ENCODE measurements at regions not wholly inside any gene's neighbourhood (a gene's known extent, or its start where the extent isn't known, plus 50 kb on each side); places are given as distances from the start of the nearest gene placed in this dataset.

- POLR2A ChIA-PET: no interaction called here
- no peak for TF ChIP-seq HDGF (IDR thresholded peaks at IDR 0.05; ENCODE audit: borderline replicate concordance)
- no peak for TF ChIP-seq ZNF384 (IDR thresholded peaks at IDR 0.05)
- TF ChIP-seq FOXM1 (IDR thresholded peaks at IDR 0.05; ENCODE audit: borderline replicate concordance): no peak
- no peak for TF ChIP-seq CTBP1 (IDR thresholded peaks at IDR 0.05; ENCODE audit: borderline replicate concordance)
- no peak for TF ChIP-seq NFRKB (IDR thresholded peaks at IDR 0.05)
- no peak for TF ChIP-seq PKNOX1 (IDR thresholded peaks at IDR 0.05)
- TF ChIP-seq ELF4 (IDR thresholded peaks at IDR 0.05): no peak
- no peak for TF ChIP-seq FOXK2 (IDR thresholded peaks at IDR 0.05)
- no peak for TF ChIP-seq SP1 (IDR thresholded peaks at IDR 0.05)
- TF ChIP-seq TARDBP (IDR thresholded peaks at IDR 0.05): no peak
- CTCF ChIA-PET: no interaction called here
- DNase-seq (ENCODE audit: extremely low spot score): no peak
Observed at GRCh38 chr7:46658281-46658680, 737.2 kb upstream of the IGFBP3 start.

- CTCF ChIA-PET: no interaction called here
- DNase-seq (ENCODE audit: extremely low spot score): no peak
- POLR2A ChIA-PET: no interaction called here
- TF ChIP-seq ARNT (IDR thresholded peaks at IDR 0.05) (no peak), PKNOX1 (IDR thresholded peaks at IDR 0.05) (no peak), TARDBP (IDR thresholded peaks at IDR 0.05) (no peak), LEF1 (IDR thresholded peaks at IDR 0.05; ENCODE audit: borderline replicate concordance) (no peak), L3MBTL2 (conservative IDR thresholded peaks at IDR 0.05) (no peak), SP1 (IDR thresholded peaks at IDR 0.05) (no peak), HDGF (IDR thresholded peaks at IDR 0.05; ENCODE audit: borderline replicate concordance) (no peak), BHLHE40 (IDR thresholded peaks at IDR 0.05; ENCODE audit: borderline replicate concordance) (no peak), NFRKB (IDR thresholded peaks at IDR 0.05) (no peak), FOXM1 (IDR thresholded peaks at IDR 0.05; ENCODE audit: borderline replicate concordance) (no peak)
Observed at GRCh38 chr7:46654546-46655443, 733.7 kb upstream of the IGFBP3 start.

DNA sequence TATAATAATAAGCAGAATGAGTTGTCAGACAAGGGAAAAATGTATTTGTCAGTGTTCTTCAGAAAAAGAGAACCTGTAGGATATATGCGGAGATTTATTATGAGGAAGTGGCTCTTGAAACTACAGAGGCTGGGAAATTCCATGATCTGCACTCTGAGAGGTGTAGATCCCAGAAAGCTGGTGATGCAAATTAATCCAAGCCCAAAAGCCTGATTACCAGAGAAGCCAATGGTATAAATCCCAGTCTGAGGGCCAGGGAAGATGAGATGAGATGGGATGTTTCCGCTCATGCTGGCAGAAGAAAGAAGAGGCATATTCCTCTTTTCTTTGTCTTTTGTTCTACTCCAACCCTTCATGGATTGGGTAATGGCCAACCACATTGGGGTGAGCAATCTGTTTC lies 732.8 kb upstream of the IGFBP3 start:
- DNase-seq (ENCODE audit: extremely low spot score): no peak
- POLR2A ChIA-PET: no interaction called here
- CTCF ChIA-PET: no interaction called here
- TF ChIP-seq BHLHE40 (IDR thresholded peaks at IDR 0.05; ENCODE audit: borderline replicate concordance) (no peak), ARNT (IDR thresholded peaks at IDR 0.05) (no peak), TARDBP (IDR thresholded peaks at IDR 0.05) (no peak), ELF4 (IDR thresholded peaks at IDR 0.05) (no peak), HDGF (IDR thresholded peaks at IDR 0.05; ENCODE audit: borderline replicate concordance) (no peak), LEF1 (IDR thresholded peaks at IDR 0.05; ENCODE audit: borderline replicate concordance) (no peak), CTBP1 (IDR thresholded peaks at IDR 0.05; ENCODE audit: borderline replicate concordance) (no peak), FOXA1 (IDR thresholded peaks at IDR 0.05) (no peak), ZNF384 (IDR thresholded peaks at IDR 0.05) (no peak), FOXK2 (IDR thresholded peaks at IDR 0.05) (no peak), PKNOX1 (IDR thresholded peaks at IDR 0.05) (no peak), SP1 (IDR thresholded peaks at IDR 0.05) (no peak), L3MBTL2 (conservative IDR thresholded peaks at IDR 0.05) (no peak), SUZ12 (IDR thresholded peaks at IDR 0.05) (no peak)

DNA sequence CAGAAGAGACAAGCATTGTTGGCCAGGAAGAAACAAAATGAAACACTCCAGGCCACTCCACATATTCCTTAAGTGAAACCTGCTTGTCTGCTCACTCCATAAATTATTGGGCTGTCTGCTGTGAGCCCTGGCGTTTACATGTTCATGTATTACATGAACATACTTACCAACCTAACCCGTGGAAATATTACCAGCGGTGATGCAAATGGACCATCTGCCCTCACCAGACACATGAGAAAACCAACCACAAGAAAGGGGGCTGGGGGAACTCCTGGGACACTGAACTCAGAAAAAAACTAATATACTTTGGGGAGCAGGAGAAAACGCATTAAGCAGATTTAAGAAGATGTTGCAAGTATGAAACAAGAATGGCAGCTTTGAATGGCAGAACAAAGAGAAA lies 731.2 kb upstream of the IGFBP3 start:
- TF ChIP-seq NFRKB (IDR thresholded peaks at IDR 0.05) (no peak), ARNT (IDR thresholded peaks at IDR 0.05) (no peak)
- ChIA-PET CTCF (no interaction called here), POLR2A (no interaction called here)
- no peak for DNase-seq (ENCODE audit: extremely low spot score)

DNA sequence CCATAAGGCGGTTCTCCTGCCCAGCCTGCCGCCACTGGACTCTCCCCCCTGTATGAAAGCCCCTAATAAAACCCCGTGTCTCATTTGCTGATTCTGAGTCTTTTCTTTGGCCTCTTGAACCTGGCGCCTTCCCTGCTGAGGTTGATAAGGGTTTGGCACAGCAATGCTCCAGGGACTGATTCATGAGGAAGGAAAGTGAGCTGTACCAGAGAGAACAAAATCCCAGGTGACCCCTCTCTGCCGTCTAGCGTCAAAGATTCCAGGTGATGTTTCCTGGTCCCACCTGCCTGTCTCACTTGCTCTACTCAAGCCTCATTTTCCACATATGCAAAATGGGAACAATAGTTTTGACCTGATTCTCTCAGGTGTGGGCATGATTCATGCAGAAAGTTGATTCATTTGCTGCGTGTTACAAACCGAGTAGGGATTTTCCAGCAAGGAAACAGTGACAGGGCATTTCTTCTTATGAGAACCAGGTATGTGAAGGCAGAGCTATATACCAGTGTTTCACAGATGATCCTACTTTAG lies 730.6 kb upstream of the IGFBP3 start:
- CTCF ChIA-PET: no interaction called here
- TF ChIP-seq NFRKB (IDR thresholded peaks at IDR 0.05) (no peak), FOXM1 (IDR thresholded peaks at IDR 0.05; ENCODE audit: borderline replicate concordance) (no peak), ELF4 (IDR thresholded peaks at IDR 0.05) (no peak), FOXA1 (IDR thresholded peaks at IDR 0.05) (no peak), HDGF (IDR thresholded peaks at IDR 0.05; ENCODE audit: borderline replicate concordance) (no peak), CTBP1 (IDR thresholded peaks at IDR 0.05; ENCODE audit: borderline replicate concordance) (no peak), ZNF384 (IDR thresholded peaks at IDR 0.05) (no peak), FOXK2 (IDR thresholded peaks at IDR 0.05) (no peak), SP1 (IDR thresholded peaks at IDR 0.05) (no peak), BHLHE40 (IDR thresholded peaks at IDR 0.05; ENCODE audit: borderline replicate concordance) (no peak), L3MBTL2 (conservative IDR thresholded peaks at IDR 0.05) (no peak)
- DNase-seq (ENCODE audit: extremely low spot score): no peak
- POLR2A ChIA-PET: no interaction called here

GRCh38 chr7:46651070-46651469 lies 730.0 kb upstream of the IGFBP3 start:
- ChIA-PET CTCF (no interaction called here), POLR2A (no interaction called here)
- DNase-seq (ENCODE audit: extremely low spot score): no peak
- TF ChIP-seq HDGF (IDR thresholded peaks at IDR 0.05; ENCODE audit: borderline replicate concordance): no peak
- TF ChIP-seq NFRKB (IDR thresholded peaks at IDR 0.05): no peak
- no peak for TF ChIP-seq CTBP1 (IDR thresholded peaks at IDR 0.05; ENCODE audit: borderline replicate concordance)
- TF ChIP-seq FOXK2 (IDR thresholded peaks at IDR 0.05): no peak
- no peak for TF ChIP-seq ARNT (IDR thresholded peaks at IDR 0.05)
- TF ChIP-seq FOXM1 (IDR thresholded peaks at IDR 0.05; ENCODE audit: borderline replicate concordance): no peak
- no peak for TF ChIP-seq PKNOX1 (IDR thresholded peaks at IDR 0.05)
- no peak for TF ChIP-seq LEF1 (IDR thresholded peaks at IDR 0.05; ENCODE audit: borderline replicate concordance)
- no peak for TF ChIP-seq FOXA1 (IDR thresholded peaks at IDR 0.05)
- no peak for TF ChIP-seq SUZ12 (IDR thresholded peaks at IDR 0.05)
- TF ChIP-seq BHLHE40 (IDR thresholded peaks at IDR 0.05; ENCODE audit: borderline replicate concordance): no peak
- no peak for TF ChIP-seq TARDBP (IDR thresholded peaks at IDR 0.05)
- no peak for TF ChIP-seq L3MBTL2 (conservative IDR thresholded peaks at IDR 0.05)
- TF ChIP-seq SP1 (IDR thresholded peaks at IDR 0.05): no peak
- TF ChIP-seq ZNF384 (IDR thresholded peaks at IDR 0.05): no peak

Measured in HEK293T (cell line).